ENCODE measurements at regions not wholly inside any gene's neighbourhood (a gene's known extent, or its start where the extent isn't known, plus 50 kb on each side); places are given as distances from the start of the nearest gene placed in this dataset.
"Not testable (repeated sequence)": the region's sequence is repeated elsewhere in the genome, so short reads cannot be mapped to it uniquely, and the experiment has no call there.

DNA sequence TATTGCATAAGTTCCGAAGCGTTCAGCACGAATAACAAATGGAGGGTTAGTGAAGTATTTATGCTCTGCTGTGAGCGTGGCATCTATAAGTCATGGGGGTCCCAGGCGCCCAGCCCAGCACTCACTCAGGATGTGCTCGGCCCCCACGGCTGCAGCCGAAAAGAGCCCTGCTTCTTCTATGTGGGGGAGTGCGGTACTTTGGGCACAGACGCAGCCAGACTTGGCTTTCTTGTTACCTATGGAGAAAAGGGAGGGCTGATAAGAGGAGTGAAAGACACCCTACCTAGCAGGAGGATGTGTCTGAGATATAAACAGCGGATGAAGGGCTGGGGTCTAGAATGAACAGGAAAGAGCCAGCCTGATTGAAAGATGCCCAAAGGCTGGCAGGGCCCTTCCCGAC lies 51.4 kb downstream of the MRPL36 start:
- no peak for DNase-seq (ENCODE audit: low read depth, low spot score)

DNA sequence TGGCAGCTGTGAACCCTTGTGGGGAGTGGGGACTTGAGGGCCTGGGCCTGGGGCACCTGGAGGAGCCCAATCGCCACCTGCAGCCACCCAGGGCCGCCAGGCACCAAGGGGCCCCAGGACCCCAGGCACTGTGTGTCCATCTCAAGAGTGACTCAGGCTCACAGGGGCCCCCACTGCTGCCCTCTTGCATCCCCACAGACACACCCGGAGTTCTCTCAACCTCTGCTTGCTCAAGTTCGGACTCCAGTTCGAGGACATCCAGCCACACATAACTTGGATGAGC lies 51.9 kb downstream of the MRPL36 start:
- no peak for DNase-seq (ENCODE audit: low read depth, low spot score)

DNA sequence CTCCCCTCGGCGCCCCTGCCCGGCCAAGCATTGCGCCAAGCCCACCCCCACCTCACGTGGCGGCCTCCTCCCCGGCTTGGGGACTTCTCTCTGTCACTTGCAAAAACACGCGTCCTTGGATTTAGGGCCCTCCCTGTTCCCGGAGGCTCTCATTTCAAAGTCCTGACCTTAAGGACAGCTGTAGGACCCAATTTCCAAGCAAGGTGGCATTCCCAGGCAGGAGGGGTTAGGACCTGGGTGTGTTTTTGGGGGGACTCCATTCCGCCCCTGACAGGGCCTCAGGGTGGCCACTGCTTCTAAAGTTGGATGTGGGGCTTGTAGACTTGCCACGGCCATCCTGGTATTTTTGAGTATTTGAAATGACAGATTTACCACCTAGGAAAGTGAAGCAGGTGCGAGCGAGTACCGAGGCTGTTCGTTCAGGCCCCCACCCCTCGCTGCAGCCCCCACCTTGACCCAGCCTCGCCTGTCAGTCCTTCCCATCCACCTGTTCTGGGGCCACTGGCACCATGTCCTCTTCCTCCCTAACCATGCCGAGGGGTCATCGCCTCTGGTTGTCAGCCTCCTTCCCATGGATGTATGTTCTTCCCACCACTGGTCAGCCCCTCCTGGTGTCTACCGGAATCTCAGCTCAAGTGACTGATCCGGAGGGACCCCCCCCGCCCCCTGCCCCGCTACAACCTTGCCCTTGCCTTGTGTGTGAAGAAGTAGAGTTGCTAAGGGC lies 52.4 kb downstream of the MRPL36 start:
- DNase-seq (ENCODE audit: low read depth, low spot score): no peak

DNA sequence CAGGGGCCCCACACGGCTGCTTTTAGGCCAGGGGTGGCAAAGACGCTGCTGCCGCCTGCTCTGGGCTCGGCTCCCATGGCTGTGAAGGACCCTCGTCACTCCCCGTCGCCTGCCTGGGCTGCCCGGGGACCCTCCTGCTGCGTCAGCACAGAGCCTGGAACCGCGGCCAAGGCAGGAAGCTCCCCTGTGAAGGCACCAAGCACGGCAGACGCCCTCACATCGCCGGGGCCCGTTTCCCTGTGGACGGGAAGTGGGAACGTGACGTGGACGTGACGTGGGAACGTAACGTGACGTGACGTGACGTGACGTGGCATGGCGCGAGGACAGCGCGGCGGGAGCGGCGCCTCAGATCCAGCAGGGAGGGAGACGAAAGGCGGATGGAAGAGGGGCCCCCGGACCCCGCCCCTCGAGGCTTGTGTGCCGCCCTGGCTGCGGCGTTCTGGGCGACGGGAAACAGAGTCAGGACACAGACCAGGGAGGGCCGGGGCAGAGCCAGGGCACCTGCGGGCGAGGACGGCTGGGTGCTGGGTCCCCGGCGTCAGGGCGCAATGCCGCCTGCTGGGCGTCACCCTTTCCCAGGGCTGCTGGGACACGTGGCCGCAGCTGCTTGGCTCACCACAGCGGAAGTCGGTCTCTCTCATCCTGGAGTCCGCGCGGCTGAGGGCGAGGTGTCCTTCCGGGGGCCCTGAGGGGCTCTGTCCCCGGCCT lies 53.1 kb downstream of the MRPL36 start:
- DNase-seq (ENCODE audit: low read depth, low spot score): no peak

DNA sequence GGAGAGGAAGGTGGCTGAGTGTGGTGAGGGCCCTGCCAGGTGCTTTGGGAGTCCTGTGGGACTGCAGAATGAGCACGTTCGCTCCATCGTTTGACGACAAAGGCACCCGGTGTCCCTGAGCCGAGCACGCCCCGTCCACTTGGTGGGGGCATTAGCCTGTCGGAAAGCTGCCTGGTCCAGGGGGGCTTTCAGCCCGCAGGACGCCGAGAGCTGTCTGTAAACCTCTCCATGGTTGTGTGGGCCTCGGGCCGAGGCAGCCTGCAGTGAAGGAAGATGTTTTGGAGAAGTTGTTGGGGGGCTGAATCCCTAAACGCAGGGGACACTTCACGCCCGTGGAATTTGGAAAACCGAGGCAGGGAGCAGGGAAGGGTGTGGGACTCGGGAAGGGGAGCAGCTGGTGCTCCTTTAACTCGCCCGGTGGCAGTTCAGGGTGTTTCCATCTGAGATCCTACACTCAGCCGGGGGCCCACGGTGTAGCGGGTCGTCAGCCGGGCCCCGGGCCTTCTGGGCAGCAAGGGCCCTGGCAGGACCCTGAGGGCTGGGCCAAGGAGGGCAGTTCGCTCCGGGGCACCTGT lies 53.8 kb downstream of the MRPL36 start:
- DNase-seq (ENCODE audit: low read depth, low spot score): no peak

DNA sequence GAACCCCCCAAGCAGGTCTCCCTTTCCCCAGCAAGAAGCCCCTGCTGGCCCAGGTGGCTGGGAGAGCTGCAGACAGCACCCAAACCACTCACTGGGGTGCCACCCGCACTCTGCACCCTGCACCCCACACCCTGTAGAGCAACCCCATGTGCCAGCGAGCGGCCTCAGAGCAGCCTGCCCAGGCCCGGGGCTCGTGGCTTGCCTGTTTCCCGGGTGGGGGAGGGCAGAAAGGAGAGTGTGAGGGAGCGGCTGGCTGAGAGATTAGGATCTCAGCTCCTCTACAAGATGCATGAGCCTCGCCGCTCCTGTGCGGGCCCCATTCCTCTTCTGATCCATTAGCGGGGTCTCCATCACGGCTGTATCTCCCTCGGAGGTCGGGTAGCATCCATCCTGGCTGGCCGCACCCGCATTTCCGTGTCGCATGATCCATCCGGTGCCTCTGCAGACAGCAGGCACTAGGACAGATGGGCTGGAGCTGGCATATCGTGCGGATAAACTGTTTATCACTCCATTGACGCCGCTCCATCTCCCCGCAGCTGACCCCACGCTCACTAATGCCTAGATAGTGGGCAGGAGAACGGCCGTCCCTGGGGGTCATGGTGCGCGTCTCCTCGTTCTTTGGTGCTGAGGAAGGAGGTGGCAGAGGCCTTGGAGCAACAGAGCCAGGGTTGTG lies 54.4 kb downstream of the MRPL36 start:
- no peak for DNase-seq (ENCODE audit: low read depth, low spot score)

DNA sequence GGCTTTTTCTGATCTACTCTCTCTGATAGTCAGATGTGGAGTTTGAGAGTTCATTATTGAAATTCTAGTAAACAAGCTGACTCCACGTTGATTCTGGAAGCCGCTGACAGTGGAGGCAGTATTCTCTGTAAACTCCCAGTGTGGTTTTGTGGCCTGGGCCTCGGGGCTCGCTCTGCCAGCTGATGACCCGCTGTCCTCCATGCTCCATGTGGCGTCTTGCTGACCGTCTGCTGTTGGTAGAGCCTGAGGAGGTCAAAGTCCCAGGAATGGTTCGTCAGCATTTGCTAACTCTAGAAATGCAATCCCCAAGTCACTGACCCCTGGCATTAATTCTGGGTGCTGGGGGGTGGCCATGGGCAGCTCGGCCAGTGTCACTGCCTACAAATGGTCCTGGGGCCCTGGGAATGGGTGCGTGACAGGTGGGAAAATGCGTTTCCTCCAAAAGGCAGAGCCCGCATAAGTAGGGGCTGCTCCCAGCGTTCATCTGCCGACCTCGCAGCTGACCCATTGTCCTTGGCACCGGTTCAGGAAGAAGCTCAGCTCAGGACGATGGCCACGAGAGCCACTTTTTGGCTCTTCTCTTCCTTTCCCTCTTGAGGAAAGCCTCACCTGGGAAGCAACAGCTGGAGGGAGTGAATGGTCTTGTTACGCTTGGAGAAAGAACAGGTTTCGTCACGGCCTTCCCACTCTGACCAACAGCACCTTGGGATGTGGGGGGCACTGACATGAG lies 55.1 kb downstream of the MRPL36 start:
- DNase-seq (ENCODE audit: low read depth, low spot score): no peak

DNA sequence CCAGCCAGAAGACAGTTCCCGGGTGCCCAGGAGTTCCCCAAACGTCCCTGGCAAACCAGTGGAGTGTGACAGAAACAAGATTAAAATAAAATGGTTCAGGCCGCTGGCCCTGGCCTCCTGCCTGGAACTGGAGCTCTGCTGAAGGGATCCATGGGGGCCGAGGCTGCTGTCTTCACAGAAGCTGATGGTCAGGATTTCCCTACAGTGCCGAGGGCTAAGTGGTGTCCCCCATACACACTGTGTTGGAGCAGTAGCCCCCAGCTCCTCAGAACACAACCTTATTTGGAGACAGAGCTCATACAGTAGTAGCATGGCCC lies 55.9 kb downstream of the MRPL36 start:
- no peak for DNase-seq (ENCODE audit: low read depth, low spot score)

DNA sequence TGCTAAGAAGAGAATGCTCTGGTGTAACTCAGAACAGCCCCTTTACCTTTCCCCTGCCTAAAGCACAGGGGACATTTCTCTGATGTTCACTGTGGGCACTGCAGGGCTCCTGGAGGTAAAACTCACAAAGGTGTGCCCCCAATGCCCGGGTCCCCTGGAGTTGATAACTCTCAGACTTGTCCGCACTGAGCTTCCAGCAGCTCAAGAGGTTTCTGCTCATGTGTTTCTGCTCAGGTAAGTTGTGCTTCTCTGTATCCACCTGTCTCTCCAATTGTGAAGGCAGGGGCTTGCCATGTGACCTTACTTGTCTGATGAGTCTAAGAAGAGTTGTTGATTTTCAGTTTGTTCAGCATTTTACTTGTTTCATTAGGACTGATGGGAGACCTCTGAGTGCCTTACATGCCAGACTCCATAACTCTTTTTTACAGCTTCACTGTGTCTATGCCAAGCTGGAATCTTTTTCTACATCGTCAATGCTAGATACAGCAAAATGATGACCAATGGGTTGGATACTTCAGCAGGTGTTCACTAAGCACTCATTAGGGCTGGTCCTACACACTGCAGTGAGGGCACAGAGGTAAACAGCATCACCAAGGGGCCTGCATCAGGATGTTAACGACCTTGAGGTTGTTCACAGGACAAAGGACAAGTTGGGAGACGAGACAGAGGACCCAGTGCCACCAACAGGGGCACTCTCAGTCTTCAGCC lies 56.4 kb downstream of the MRPL36 start:
- DNase-seq (ENCODE audit: low read depth, low spot score): no peak

DNA sequence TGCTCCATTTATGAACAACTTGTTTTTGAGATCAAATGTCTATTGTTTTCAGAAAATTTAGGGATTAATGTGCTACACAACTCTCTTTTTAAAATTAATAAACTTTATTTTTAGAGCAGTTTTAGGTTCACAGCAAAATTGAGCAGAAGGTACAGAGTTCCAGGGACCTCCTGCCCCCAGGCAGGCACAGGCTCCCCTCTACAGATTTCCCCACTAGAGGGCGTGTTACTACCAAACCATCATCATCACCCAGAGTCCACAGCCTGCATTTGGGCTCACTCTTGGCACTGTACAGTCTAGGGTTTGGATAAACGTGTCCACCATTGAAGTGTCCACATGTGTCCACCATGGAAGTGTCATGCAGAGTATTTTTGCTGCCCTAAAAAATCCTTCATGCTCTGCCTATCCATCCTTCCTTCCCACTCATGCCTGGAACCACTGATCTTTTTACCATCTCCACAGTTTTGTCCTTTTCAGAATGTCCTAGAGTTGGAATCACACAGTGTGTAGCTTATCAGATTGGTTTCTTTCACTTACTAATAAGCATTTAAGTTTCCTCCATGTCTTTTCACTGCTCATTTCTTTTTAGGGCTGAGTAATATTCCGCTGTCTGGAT lies 61.7 kb downstream of the MRPL36 start:
- DNase-seq (ENCODE audit: low read depth, low spot score): peak; percentile 21

DNA sequence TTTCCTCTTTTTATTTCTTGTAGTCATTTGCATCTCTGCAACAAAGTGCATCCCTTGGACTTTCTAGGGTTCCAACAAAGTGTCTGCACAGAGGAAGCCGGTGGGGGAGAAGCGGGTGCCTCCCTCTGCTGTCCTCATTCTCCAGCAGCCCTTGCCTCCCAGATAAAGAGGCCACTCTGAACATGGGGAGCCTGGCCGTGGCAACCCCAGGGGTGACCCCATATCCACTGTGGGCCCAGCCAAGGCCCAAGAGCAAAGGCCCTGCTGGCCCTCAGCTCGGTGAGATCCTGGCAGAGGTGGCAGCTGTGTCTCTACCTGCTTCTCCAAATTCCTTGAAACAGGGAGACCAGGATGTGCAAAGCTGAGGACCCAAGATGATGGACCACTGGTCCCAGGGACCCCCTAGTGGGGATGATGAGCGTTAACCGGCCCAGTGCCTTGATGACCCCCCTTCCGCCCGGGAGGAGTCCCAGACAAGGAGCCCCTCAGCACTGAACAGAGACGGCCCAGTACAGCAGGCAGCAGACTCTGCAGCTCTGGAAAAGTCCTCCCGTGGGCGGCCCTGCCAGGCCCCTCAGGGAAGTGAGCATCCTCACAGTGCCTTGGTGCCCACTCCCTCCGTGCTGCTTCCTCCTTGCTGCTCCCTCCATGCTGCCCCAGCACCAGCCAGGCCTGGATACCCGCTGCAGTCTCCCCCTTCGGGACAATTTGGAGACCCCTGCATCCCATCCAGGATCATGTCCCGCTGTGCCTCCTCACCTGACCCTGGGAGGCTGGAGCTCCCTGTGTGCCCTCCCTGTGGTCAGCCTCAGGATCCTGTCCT lies 62.5 kb downstream of the MRPL36 start:
- no peak for DNase-seq (ENCODE audit: low read depth, low spot score)

DNA sequence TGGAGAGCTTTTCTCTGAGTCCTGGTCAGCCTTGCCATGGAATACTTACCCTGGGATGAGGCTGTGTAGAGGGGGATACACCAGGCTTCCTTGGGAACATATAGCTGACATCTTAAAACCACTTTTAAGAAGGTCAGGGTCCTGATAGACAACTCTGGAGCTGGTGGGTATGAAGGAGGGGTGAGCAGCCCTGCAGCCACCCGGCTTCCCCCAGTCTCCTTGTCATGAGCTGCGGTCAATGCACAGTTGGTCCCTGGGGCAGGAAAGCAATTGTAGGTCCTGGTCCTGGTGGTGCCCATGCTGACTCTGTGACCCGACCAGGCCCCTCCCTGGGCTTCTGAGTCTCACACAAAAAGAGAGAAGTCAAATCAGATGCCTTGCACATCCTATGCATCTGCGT lies 63.6 kb downstream of the MRPL36 start:
- DNase-seq (ENCODE audit: low read depth, low spot score): no peak

DNA sequence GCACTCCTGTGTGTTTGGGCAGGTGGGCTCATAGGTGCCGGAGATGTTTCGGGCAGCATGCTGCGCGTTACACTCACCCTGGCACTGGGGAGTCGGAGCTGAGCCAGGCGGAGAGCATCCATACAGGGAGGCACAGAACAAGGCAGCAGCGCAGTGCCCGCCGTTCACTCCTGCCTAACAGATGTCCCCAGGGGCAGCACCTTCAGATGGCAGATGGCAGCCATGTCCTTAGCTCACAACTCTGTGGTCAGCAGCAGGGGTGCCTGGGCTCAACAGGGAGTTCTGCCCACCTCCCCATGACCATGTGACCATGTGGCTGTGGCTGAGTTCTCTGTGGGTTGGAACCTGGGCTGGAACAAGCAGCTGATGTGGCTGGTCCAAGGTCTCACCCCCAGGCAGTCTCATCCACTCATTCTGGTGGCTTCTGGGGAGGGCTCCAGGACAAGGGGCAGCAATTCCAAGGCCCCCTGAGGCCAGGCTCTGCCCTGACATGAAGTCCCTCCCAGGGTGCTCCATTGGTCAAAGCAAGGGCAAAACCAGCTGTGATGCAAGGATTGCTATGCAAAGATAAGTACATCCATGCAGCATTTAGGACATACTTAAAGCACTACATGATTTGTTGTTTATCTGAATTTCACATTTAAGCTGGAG lies 64.2 kb downstream of the MRPL36 start:
- no peak for DNase-seq (ENCODE audit: low read depth, low spot score)

DNA sequence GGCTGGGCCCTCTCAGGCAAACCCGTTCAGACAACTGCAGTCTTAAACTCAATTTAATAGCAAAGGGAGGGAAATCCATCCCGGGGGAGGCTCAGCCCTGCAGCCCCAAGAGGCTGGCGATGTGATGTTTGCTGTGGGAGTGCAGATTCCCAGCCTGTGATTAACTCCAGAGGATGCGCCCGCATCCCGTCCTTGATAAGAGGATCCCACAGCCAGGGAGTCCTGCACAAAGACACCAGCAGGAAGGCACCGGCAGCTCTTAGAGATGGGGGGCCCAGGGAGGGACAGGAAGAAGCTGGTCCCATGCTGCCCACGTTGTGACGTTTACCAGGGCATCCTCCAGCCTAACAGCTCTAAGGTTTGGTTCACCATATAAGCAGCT lies 64.7 kb downstream of the MRPL36 start:
- DNase-seq (ENCODE audit: low read depth, low spot score): no peak

DNA sequence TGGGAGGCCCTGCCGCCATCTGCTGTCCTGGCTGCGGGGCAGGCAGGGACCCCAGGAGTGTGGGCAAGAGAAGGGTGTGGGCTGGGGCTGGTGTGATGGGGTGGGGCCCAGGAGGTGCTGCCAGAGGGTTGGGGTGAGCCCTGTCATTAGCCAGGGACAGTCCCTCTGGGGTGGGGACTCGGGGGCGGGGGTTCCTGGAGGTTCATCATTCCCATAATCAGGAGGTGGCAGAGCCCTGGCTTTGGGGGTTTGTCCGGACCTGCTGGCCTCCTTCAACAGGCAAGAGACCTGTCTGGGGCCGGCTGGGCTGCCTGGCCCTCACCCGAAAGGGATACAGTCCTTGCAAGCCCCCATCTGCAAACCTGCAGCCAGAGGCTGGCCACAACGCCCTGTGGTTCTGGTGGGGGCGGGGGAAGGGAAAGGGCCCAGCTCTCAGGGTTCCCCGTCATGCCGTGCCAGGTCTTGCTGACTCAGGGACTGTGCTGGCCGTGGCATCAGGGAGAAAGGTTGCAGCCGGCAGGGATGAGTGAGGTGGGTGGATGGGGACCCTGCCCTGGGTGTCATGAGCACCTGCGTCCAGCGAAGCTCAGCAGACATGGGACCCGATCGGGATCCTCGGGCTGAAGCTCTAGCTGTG lies 65.2 kb downstream of the MRPL36 start:
- no peak for DNase-seq (ENCODE audit: low read depth, low spot score)

DNA sequence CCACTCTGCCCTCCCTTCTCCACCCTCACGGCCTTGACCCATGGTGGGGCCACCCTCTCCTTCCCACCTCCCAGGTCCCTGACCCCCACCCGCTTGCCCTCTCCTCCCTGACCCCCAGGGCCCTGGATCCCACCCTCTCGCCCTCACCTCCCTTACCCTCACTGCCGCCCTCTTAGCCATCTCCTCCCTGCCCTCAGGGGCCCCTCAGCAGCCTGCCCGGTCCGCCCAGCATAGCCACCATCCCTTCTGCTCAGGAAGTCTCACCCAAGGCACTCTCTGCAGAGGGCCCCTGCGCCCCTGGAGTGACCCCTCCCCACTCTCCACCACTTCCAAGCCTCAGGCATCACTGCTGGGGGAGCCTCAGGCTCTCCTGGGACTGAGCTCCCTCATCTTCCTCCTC lies 66.3 kb downstream of the MRPL36 start:
- no peak for DNase-seq (ENCODE audit: low read depth, low spot score)

DNA sequence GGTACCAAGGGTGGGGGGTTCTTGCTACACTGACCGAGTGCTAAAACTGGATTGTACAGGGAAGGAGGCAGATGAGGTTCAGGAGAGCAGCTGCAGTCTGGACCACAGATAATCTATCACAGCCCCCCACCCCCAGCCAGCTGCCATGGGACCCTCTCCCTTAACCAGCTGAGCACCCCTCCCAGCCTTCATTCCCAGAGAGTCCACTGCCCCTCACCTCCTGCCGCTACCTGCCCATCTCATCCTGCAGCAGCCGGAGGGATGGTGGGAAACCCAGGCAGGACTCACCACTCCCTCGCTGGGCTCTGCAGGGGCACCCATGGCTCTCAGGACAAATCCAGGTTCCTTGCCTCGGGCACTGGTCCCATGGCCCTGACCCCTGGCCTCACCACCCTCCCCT lies 66.7 kb downstream of the MRPL36 start:
- DNase-seq (ENCODE audit: low read depth, low spot score): no peak

DNA sequence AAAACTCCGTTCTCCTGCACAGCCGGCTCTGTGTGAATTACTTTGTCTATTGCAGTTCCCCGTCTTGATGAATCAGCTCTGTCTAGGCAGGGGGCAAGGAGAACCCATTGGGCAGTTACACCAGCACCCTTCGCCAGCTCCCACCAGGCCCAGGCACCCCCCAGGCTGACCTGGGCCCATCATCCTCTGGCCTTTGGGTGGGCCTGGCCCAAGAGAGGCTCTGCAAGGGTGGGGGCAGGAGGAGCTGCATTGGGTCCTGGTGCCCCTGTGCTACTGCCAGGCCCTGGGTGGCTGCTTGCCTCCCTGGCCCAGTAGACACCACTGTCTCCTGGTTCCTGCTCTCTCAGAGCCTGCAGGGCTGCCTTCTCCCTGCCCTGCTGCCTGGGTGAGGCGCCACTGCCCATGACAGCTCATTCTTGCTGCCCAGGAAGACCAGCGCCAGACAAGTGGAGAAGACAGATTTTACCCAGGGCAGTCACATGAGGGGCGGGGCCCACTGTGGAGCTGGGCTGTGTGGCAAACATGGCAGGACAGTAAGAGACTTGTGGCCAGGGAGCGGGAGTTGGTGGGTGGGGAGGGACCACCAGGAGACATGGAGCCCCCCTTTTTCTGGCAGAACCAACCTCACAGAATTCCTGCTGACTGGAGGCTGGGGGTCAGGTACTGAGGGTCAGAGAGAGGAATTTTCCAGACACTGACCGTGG lies 67.2 kb downstream of the MRPL36 start:
- no peak for DNase-seq (ENCODE audit: low read depth, low spot score)

DNA sequence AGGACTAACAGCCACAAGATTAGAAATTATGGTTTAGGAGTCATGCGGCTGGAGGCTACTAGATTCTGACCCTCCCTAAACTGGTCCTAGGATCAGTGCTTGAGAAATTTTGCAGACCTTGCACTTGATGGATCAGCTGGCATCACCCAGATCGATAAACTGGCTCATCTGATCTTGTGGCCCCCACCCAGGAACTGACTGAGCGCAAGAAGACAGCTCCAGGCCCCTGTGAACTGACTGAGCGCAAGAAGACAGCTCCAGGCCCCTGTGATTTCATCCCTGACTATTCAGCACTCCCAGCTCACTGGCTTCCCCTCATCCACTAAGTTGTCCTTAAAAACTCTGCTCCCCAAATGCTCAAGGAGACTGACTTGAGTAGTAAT lies 67.8 kb downstream of the MRPL36 start:
- not testable (repeated sequence) for DNase-seq (ENCODE audit: low read depth, low spot score)
